Neural cell (in vitro differentiated cells): ENCODE measurements at regions not wholly inside any gene's neighbourhood (a gene's known extent, or its start where the extent isn't known, plus 50 kb on each side); places are given as distances from the start of the nearest gene placed in this dataset.

Experiments
- H2AFZ ChIP-seq: fragments of 200-600, 300-800 bp; sonication (generic), shearing (Covaris generic); 2 replicates; pipeline ENCODE4 v1.6.0; 2014; ENCODE audit warnings: low read depth, mild to moderate bottlenecking, antibody characterized with exemption, low read length, moderate library complexity
- H3F3A ChIP-seq: fragments of 200-600 bp; shearing (Covaris generic); 2 replicates; pipeline ENCODE4 v1.6.1; 2016; ENCODE audit warnings: mild to moderate bottlenecking, moderate library complexity, mixed read lengths, antibody characterized with exemption, low read length; ENCODE audit not compliant: insufficient read depth, poor library complexity, severe bottlenecking
- H3K27ac ChIP-seq: fragments of 200-600, 300-800 bp; sonication (generic), shearing (Covaris generic); 2 replicates; pipeline ENCODE4 v1.5.1; 2014; ENCODE audit warnings: mild to moderate bottlenecking, low read length, moderate library complexity
- H3K27me3 ChIP-seq: fragments of 300-800, 200-600 bp; sonication (generic), shearing (Covaris generic); 2 replicates; pipeline ENCODE4 v1.6.0; 2014; ENCODE audit warnings: mild to moderate bottlenecking, low read depth, low read length, moderate library complexity; ENCODE audit not compliant: insufficient read depth
- H3K36me3 ChIP-seq: fragments of 300-800, 200-600 bp; sonication (generic), shearing (Covaris generic); 2 replicates; pipeline ENCODE4 v1.5.1; 2014; ENCODE audit warnings: mild to moderate bottlenecking, antibody characterized with exemption, low read length, moderate library complexity; ENCODE audit not compliant: insufficient read depth
- H3K4me2 ChIP-seq: fragments of 300-800, 200-600 bp; sonication (generic), shearing (Covaris generic); 2 replicates; pipeline ENCODE4 v1.6.0; 2014; ENCODE audit warnings: mild to moderate bottlenecking, low read length
- H3K4me3 ChIP-seq: fragments of 300-800, 200-600 bp; sonication (generic), shearing (Covaris generic); 2 replicates; pipeline ENCODE4 v1.5.1; 2014; ENCODE audit warnings: mild to moderate bottlenecking, low read length, moderate library complexity
- H3K79me2 ChIP-seq: fragments of 200-600 bp; shearing (Covaris generic); replicated peaks from 2 replicates; pipeline ENCODE4 v1.6.0; 2014; ENCODE audit warnings: mild to moderate bottlenecking, low read length, moderate library complexity; ENCODE audit not compliant: insufficient read depth
- H3K9ac ChIP-seq: fragments of 300-800, 200-600 bp; sonication (generic), shearing (Covaris generic); 2 replicates; pipeline ENCODE4 v1.6.1; 2016; ENCODE audit warnings: mild to moderate bottlenecking, low read length, mixed read lengths
- H3K9me2 ChIP-seq: fragments of 200-600 bp; shearing (Covaris generic); 2 replicates; pipeline ENCODE4 v1.6.1; 2016; ENCODE audit warnings: mild to moderate bottlenecking, low read length, mixed read lengths; ENCODE audit not compliant: insufficient read depth
- H3K9me3 ChIP-seq: fragments of 200-600, 300-800 bp; sonication (generic), shearing (Covaris generic); 2 replicates; pipeline ENCODE4 v1.6.1; 2016; ENCODE audit warnings: mild to moderate bottlenecking, mixed run types, low read length, moderate library complexity, mixed read lengths
- H4K20me1 ChIP-seq: fragments of 200-600 bp; shearing (Covaris generic); 2 replicates; pipeline ENCODE4 v1.6.1; 2016; ENCODE audit warnings: mild to moderate bottlenecking, mixed run types; ENCODE audit not compliant: insufficient read depth
- EP300 ChIP-seq: fragments of 450-650 bp; conservative IDR thresholded peaks from 2 replicates; pipeline ENCODE4 v1.6.1; 2014; ENCODE audit warnings: antibody characterized with exemption, mild to moderate bottlenecking, moderate library complexity; ENCODE audit not compliant: poor library complexity, severe bottlenecking
- EZH2 ChIP-seq: fragments of 200-600, 300-800 bp; shearing (Covaris generic), sonication (generic); IDR thresholded peaks from 2 replicates; pipeline ENCODE4 v1.6.1; 2014; ENCODE audit warnings: antibody characterized with exemption, low read length, borderline replicate concordance, mild to moderate bottlenecking; ENCODE audit not compliant: insufficient read depth, poor library complexity, severe bottlenecking
- MXI1 ChIP-seq: fragments of 450-650 bp; conservative IDR thresholded peaks from 2 replicates; pipeline ENCODE4 v1.6.1; 2014; ENCODE audit warnings: antibody characterized with exemption, mild to moderate bottlenecking; ENCODE audit not compliant: poor library complexity, severe bottlenecking
- POLR2AphosphoS5 ChIP-seq: IDR thresholded peaks from 2 replicates; pipeline ENCODE4 v1.6.1; 2012
- RAD21 ChIP-seq: fragments of 450-650 bp; conservative IDR thresholded peaks from 2 replicates; pipeline ENCODE4 v1.6.1; 2014; ENCODE audit warnings: antibody characterized with exemption, mild to moderate bottlenecking, moderate library complexity
- REST ChIP-seq: IDR thresholded peaks from 2 replicates; pipeline ENCODE4 v1.6.1; 2012; ENCODE audit warnings: borderline replicate concordance
- SMC3 ChIP-seq: fragments of 450-650 bp; conservative IDR thresholded peaks from 2 replicates; pipeline ENCODE4 v1.6.1; 2014; ENCODE audit warnings: antibody characterized with exemption, mild to moderate bottlenecking, moderate library complexity; ENCODE audit not compliant: poor library complexity
- TAF1 ChIP-seq: IDR thresholded peaks from 2 replicates; pipeline ENCODE4 v1.6.1; 2012; ENCODE audit warnings: low read depth
- TF ChIP-seq, protein P1 (sequence below): fragments of 450-650 bp; IDR thresholded peaks from 2 replicates; pipeline ENCODE4 v1.5.1; 2014; ENCODE audit warnings: antibody characterized with exemption, mild to moderate bottlenecking, moderate library complexity; ENCODE audit not compliant: poor library complexity, severe bottlenecking

DNA sequence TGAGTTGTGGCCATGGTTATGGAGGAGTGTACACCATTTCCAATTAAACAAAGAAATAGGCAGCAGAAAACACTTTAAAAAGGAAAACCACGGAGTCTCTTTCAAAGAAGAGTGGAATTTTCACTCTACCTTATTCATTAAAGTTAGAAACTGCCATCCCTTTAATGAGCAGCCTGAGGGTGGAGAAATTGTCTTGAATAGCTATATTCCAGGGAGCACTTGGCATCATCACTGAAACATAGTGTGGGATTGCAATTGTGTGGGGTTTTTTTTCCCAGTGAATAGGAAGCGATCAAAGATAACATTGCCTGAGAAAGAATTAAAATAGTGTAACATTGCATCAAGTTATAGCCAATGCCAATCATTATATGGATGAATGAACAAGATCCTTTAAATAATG, 191.6 kb downstream of the TEX36 start:
- Histone ChIP-seq H3K4me2 (no peak overlapping the region), H3K27ac (no peak overlapping the region)

DNA sequence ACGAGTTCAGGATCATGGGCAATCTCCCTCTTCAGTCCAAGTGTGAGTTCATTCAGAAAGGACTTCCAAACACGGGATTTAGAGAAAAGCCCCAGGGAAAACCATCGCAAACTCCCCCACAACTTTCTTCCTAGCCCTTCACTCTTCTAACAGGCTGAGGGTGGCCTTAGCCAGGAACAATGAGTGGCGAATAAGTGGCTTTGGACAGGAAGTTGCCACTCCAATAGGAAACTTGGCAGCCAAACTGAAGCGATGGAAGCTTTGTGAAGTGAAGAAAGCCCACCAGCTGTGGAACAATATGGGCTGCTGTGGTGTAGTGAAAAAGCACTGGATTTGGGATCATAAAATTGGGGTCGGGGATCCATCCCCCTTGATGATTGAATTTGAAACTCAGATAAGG, 193.2 kb downstream of the TEX36 start:
- no peak overlapping the region for H3K9ac ChIP-seq
- no peaks in the 10 kb centered on the region for H3K27me3 ChIP-seq
- TF ChIP-seq SMC3: no peak
- no peak for TF ChIP-seq RAD21
- no peak for TF ChIP-seq TAF1
- TF ChIP-seq MXI1: no peak
- TF ChIP-seq, protein P1, sequence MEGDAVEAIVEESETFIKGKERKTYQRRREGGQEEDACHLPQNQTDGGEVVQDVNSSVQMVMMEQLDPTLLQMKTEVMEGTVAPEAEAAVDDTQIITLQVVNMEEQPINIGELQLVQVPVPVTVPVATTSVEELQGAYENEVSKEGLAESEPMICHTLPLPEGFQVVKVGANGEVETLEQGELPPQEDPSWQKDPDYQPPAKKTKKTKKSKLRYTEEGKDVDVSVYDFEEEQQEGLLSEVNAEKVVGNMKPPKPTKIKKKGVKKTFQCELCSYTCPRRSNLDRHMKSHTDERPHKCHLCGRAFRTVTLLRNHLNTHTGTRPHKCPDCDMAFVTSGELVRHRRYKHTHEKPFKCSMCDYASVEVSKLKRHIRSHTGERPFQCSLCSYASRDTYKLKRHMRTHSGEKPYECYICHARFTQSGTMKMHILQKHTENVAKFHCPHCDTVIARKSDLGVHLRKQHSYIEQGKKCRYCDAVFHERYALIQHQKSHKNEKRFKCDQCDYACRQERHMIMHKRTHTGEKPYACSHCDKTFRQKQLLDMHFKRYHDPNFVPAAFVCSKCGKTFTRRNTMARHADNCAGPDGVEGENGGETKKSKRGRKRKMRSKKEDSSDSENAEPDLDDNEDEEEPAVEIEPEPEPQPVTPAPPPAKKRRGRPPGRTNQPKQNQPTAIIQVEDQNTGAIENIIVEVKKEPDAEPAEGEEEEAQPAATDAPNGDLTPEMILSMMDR: no peak
- TF ChIP-seq POLR2AphosphoS5: no peak
- TF ChIP-seq EP300: no peak
- no peak for TF ChIP-seq EZH2
- no peak for TF ChIP-seq REST
- no peak overlapping the region for H3K27ac ChIP-seq
- no peak overlapping the region for H3K4me3 ChIP-seq
- no peaks in the 10 kb centered on the region for H3K36me3 ChIP-seq
- no peaks in the 10 kb centered on the region for H3F3A ChIP-seq
- no peak overlapping the region for H2AFZ ChIP-seq
- H3K4me2 ChIP-seq: no peak overlapping the region
- no peaks in the 10 kb centered on the region for H4K20me1 ChIP-seq
- H3K9me3 ChIP-seq: no peaks in the 10 kb centered on the region
- H3K79me2 ChIP-seq: no peaks in the 10 kb centered on the region
- no peaks in the 10 kb centered on the region for H3K9me2 ChIP-seq

More for the DNA sequence above, 191.6 kb downstream of the TEX36 start:
- H3K9me3 ChIP-seq: no peaks in the 10 kb centered on the region
- H3K9me2 ChIP-seq: no peaks in the 10 kb centered on the region
- no peak overlapping the region for H3K9ac ChIP-seq
- H3K4me3 ChIP-seq: no peak overlapping the region
- no peak for TF ChIP-seq EP300
- no peak for TF ChIP-seq RAD21
- TF ChIP-seq POLR2AphosphoS5: no peak
- TF ChIP-seq, protein P1: no peak
- TF ChIP-seq SMC3: no peak
- no peak overlapping the region for H2AFZ ChIP-seq
- H3K27me3 ChIP-seq: no peaks in the 10 kb centered on the region
- H3F3A ChIP-seq: no peaks in the 10 kb centered on the region
- H3K79me2 ChIP-seq: no peaks in the 10 kb centered on the region
- no peaks in the 10 kb centered on the region for H3K36me3 ChIP-seq
- H4K20me1 ChIP-seq: no peaks in the 10 kb centered on the region
